Activated CD8-positive, alpha-beta T cell treated with anti-CD3 and anti-CD28 coated beads, Interleukin-2, amount 10 ng/mL, durations not matched to agents 7 days and 5 days (primary cell): ENCODE measurements at regions not wholly inside any gene's neighbourhood (a gene's known extent, or its start where the extent isn't known, plus 50 kb on each side); places are given as distances from the start of the nearest gene placed in this dataset.

ENCODE experiments used
- ATAC-seq: fragments of 150-1000 bp; cut with Tn5 transposase; one replicate; pipeline ENCODE4 v1.10.0; 2021; ENCODE audit warnings: moderate library complexity
- CTCF ChIA-PET: fragments of 350-600 bp; sonication (Branson Sonifier 250); formaldehyde crosslinking; loops from one replicate; lab custom pipeline; 2021; ENCODE audit warnings: antibody characterized with exemption; lab: Charles Lee
- POLR2A ChIA-PET: fragments of 350-600 bp; sonication (Branson Sonifier 250); formaldehyde crosslinking; loops from one replicate; lab custom pipeline; 2021; ENCODE audit warnings: antibody characterized with exemption; lab: Charles Lee
- DNase-seq: peaks from one replicate; pipeline ENCODE4 v3.0.0-alpha.2; 2020
- H3K27ac Mint-ChIP-seq: one replicate; pipeline ENCODE4 v1.8.0; 2021; ENCODE audit warnings: mild to moderate bottlenecking, mixed read lengths
- H3K27me3 Mint-ChIP-seq: one replicate; pipeline ENCODE4 v1.8.0; 2021; ENCODE audit warnings: low read depth, mixed read lengths
- H3K36me3 Mint-ChIP-seq: one replicate; pipeline ENCODE4 v1.8.0; 2021; ENCODE audit warnings: low read depth, mixed read lengths
- H3K4me1 Mint-ChIP-seq: one replicate; pipeline ENCODE4 v1.8.0; 2021; ENCODE audit warnings: low read depth, mixed read lengths
- H3K4me3 Mint-ChIP-seq: one replicate; pipeline ENCODE4 v1.8.0; 2021; ENCODE audit warnings: mild to moderate bottlenecking, mixed read lengths
- H3K9me3 Mint-ChIP-seq: one replicate; pipeline ENCODE4 v1.8.0; 2022; ENCODE audit warnings: mixed read lengths; ENCODE audit not compliant: insufficient read depth

DNA sequence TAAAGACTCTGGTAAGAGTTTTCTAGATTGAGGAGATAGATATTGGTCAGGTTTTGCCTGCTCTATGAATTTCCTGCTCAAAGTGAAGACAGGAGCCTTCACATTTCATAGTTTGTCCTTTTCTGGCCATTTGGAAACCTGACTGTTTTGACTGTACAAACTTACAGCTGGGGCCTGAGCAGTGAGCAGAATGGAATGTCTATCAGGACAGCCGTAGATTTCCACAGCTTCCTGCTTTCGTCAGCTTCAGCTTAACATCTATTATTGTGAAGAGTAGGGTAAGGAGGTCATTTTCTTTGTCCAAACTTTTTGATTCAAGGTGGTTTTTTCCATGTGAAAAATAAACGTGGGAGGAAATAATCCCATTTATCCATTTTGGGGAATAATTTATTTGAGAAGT, 124.3 kb upstream of the DIPK2B start:
- Mint-ChIP-seq H3K4me1 (no peaks in the 10 kb centered on the region), H3K4me3 (no peak overlapping the region), H3K27ac (no peak overlapping the region), H3K9me3 (no peaks in the 10 kb centered on the region), H3K36me3 (no peaks in the 10 kb centered on the region), H3K27me3 (peaks cover 8% of the 10 kb centered on the region)
- DNase-seq (no peak), ATAC-seq (no peak)
- CTCF ChIA-PET: no interaction called here
- POLR2A ChIA-PET: no interaction called here

DNA sequence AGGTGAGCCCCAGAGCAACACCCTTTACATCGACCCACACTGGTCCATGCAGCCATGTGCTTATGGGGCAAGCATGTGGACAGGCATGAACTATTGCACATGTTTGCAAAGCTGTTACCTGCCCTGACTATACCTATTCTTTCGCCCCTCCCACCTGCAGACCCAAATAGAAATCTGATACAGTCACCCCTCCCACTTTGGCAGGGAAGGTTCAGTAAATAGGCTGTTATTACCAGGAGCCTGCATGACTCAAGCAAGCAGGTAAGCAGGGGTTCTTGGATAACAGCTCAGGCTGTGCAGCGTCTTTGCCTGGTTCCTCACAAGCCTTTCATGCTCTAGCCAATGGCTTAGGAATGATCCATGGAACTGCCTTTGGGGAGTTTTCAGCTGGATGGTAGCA, 122.7 kb upstream of the DIPK2B start:
- no peaks in the 10 kb centered on the region for H3K4me1 Mint-ChIP-seq
- no peaks in the 10 kb centered on the region for H3K36me3 Mint-ChIP-seq
- no peaks in the 10 kb centered on the region for H3K9me3 Mint-ChIP-seq
- H3K4me3 Mint-ChIP-seq: no peak overlapping the region
- ChIA-PET POLR2A (no interaction called here), CTCF (no interaction called here)
- H3K27ac Mint-ChIP-seq: no peak overlapping the region
- ATAC-seq (no peak), DNase-seq (no peak)
- peaks cover 8% of the 10 kb centered on the region for H3K27me3 Mint-ChIP-seq

DNA sequence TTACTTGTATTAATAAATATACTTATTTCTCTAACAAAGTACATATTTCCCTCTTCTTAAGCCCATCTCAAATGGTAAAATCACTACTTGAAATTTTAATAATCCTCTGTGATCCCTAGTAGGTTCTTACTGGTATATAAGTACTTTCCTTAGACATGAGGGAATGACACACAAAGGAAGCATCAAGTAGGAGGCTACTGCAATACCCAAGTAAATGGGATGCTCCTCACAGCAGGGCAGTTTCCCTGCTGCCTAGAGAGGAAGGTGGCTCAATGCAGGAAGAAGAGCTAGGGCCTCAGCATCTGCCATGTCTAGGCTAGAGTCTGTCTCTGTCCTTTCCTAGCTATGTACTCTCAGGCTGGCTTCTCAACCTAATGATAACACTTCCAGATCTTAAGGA, 122.1 kb upstream of the DIPK2B start:
- POLR2A ChIA-PET: no interaction called here
- H3K27ac Mint-ChIP-seq: no peak overlapping the region

DNA sequence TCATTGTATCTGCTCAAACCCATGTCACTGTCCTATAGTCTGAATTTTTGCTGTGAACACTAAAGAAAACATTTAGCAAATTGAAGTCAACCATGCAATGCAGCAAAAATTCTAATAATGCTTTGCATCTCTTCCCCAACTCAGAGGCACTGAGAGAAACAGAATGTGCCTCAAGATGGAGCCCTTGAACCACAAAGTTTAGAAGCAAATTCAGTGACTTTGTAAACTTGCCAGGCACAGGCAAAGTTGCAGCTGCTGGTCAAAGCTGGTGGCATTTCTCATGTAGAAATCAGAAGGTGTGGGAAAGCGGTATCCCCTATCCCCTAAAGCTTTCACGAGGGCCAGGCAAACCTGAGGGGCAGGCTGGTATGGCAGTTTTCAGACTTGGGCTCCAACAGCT, 121.7 kb upstream of the DIPK2B start:
- DNase-seq: peak; percentile 20
- Mint-ChIP-seq H3K36me3 (no peaks in the 10 kb centered on the region), H3K4me3 (no peak overlapping the region), H3K27me3 (peaks cover 10% of the 10 kb centered on the region), H3K9me3 (no peaks in the 10 kb centered on the region), H3K4me1 (no peaks in the 10 kb centered on the region), H3K27ac (no peak overlapping the region)
- no peak for ATAC-seq
- POLR2A ChIA-PET: no interaction called here
- CTCF ChIA-PET: interaction anchor here (0.6 to 0.8 kb wide), 2 partner anchors 428 to 447 kb away, joined by 3 read pairs; no protein-coding TSS in a partner anchor

More for the DNA sequence above, 122.1 kb upstream of the DIPK2B start:
- Mint-ChIP-seq H3K27me3 (peaks cover 10% of the 10 kb centered on the region), H3K4me1 (no peaks in the 10 kb centered on the region), H3K4me3 (no peak overlapping the region), H3K9me3 (no peaks in the 10 kb centered on the region), H3K36me3 (no peaks in the 10 kb centered on the region)
- CTCF ChIA-PET: interaction anchor here (0.6 to 0.8 kb wide), 2 partner anchors 428 to 447 kb away, joined by 3 read pairs; no protein-coding TSS in a partner anchor
- ATAC-seq: no peak
- DNase-seq: no peak

DNA sequence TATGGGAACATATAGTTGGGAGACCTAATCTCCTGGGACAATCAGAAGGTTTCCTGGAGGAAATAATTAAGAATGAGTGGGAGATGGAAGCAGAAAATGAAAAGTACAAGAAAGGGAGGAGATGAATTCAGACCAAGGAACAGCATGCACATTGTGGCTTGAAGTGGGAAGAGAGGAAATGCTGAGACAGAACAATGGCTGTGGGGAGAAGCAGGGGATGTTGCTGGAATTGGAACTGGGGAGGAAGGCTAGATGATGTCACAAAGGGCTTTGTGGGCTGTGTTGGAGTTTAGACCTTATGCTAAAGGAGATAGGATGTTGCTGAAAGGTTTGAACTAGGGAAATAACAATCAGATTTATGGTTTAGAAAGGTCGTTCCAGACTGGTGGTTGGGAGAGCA, 119.5 kb upstream of the DIPK2B start:
- CTCF ChIA-PET: no interaction called here
- DNase-seq (no peak), ATAC-seq (no peak)
- POLR2A ChIA-PET: no interaction called here
- H3K27ac Mint-ChIP-seq: no peak overlapping the region
- no peaks in the 10 kb centered on the region for H3K9me3 Mint-ChIP-seq
- no peaks in the 10 kb centered on the region for H3K4me1 Mint-ChIP-seq
- no peaks in the 10 kb centered on the region for H3K36me3 Mint-ChIP-seq
- H3K4me3 Mint-ChIP-seq: no peak overlapping the region
- peaks cover 7% of the 10 kb centered on the region for H3K27me3 Mint-ChIP-seq

DNA sequence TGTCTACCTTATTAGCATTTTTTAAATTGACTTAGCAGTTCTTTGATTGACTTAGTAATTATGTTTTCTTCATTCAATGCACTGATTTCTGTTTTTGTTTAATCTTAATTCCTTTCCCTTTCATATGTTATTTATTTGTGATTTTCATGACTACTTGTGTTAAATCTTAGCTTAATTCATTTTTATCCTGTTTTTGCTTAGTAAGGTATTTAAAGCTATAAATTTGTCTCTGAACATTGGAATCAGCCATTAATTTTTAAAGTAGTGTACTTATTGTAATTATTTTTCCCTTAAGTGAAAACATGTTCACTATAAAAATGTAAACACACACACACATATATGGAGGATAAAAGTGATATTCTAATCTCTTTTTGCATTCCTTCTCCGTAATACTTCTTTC, 109.1 kb upstream of the DIPK2B start:
- POLR2A ChIA-PET: no interaction called here
- Mint-ChIP-seq H3K36me3 (no peaks in the 10 kb centered on the region), H3K4me3 (no peak overlapping the region), H3K27me3 (peaks cover 2% of the 10 kb centered on the region), H3K4me1 (no peaks in the 10 kb centered on the region), H3K9me3 (no peaks in the 10 kb centered on the region), H3K27ac (no peak overlapping the region)
- DNase-seq (no peak), ATAC-seq (no peak)
- CTCF ChIA-PET: no interaction called here

DNA sequence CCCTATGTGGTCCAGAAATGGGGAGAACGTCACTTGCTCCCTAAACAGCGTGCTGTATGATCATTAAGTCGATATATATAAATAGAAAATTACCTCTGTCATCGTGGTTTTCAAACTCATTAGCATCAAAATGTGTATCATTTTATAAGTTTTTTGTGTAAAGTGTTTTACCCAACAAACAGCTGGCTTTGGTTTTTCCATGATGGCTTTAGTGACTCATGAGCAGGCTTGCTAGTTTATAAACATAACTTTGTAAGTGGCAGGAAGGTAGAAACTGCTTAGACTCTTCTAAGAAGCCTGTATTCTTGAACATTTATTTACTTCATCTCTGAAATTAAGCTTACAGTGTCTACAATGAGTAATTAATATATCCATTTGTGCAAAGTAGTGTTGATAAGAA, 108.4 kb upstream of the DIPK2B start:
- ATAC-seq (no peak), DNase-seq (no peak)
- POLR2A ChIA-PET: no interaction called here
- Mint-ChIP-seq H3K27ac (no peak overlapping the region), H3K4me3 (no peak overlapping the region), H3K4me1 (no peaks in the 10 kb centered on the region), H3K36me3 (no peaks in the 10 kb centered on the region), H3K27me3 (peaks cover 2% of the 10 kb centered on the region), H3K9me3 (no peaks in the 10 kb centered on the region)
- CTCF ChIA-PET: no interaction called here

DNA sequence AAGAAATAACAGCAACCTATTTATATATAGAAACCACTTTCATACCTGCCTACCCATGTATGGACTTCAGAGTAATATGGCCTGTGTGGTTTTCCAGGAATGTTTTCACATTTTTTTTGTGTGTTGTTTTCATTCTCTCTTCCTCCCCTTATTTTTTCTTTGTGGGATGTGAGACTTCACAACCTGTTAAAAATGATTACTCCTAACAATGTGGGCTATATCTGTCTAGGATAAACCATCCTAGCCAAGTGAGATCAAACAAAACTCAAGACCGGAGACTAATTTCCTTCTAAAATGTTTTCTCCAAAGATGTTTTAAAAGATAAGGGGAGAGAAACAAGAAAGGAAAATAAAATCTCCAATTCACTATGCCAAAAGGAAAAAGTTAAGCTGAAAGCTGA, 106.1 kb upstream of the DIPK2B start:
- no peak overlapping the region for H3K27ac Mint-ChIP-seq
- ChIA-PET CTCF (no interaction called here), POLR2A (no interaction called here)
- no peak overlapping the region for H3K4me3 Mint-ChIP-seq
- DNase-seq (no peak), ATAC-seq (no peak)
- H3K4me1 Mint-ChIP-seq: no peaks in the 10 kb centered on the region
- peaks cover 2% of the 10 kb centered on the region for H3K27me3 Mint-ChIP-seq
- H3K36me3 Mint-ChIP-seq: no peaks in the 10 kb centered on the region
- no peaks in the 10 kb centered on the region for H3K9me3 Mint-ChIP-seq

DNA sequence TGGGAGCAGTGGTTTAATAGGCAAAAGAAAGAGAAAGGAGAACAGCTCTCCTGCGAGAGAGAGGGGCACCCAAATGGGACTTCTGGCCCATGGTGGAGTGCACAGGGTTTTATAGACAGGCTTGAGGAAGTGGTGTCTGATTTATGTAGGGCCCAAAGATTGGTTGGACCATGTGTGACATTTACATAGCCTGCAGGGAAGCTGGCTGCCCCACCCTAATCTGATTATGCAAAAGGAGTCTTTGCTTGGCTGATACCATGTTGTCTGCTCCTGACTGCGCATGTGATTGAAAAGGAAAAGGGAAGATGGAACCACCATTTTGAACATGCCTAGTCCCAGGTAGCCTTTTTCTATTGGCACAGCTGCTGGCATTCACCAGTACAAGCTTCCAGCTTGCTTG, 100.0 kb upstream of the DIPK2B start:
- DNase-seq (no peak), ATAC-seq (no peak)
- H3K36me3 Mint-ChIP-seq: no peaks in the 10 kb centered on the region
- no peaks in the 10 kb centered on the region for H3K9me3 Mint-ChIP-seq
- CTCF ChIA-PET: no interaction called here
- POLR2A ChIA-PET: no interaction called here
- H3K4me3 Mint-ChIP-seq: no peak overlapping the region
- no peaks in the 10 kb centered on the region for H3K4me1 Mint-ChIP-seq
- no peak overlapping the region for H3K27ac Mint-ChIP-seq
- H3K27me3 Mint-ChIP-seq: no peaks in the 10 kb centered on the region

DNA sequence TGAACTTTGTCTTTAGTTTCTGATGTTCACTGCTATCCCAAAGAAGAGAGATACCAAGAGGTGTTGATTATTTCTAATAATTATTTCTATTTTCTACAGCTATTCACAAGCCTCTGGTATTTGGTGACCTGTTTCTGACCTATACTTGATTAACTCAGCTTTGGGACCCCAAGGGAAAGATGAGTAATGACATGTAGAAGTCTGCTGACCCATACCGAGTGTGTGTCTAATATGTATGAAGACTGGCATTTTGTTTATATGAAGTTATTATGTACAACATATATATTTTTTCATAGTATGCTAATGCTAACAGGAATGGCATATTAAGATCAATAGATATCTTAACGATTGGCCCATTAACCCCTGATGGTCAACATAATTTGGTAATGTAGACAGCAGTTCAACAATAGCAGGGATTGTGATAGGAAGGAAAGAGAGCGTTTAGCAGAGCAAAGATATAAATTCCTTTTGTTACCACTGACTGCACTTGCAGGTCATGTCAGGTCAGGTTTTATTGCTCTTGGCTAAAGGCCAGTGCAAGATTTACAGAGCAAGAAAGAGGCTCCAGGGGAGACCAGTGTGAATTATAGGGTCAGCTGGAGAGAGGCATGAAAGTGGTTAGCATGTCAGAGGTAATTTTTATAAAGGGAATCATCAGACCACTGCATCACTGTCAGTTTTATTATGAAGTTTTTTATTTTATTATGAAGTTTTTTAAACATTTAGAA, 94.7 kb upstream of the DIPK2B start:
- DNase-seq: no peak
- ChIA-PET CTCF (no interaction called here), POLR2A (no interaction called here)
- no peaks in the 10 kb centered on the region for H3K36me3 Mint-ChIP-seq
- H3K4me1 Mint-ChIP-seq: no peaks in the 10 kb centered on the region
- H3K9me3 Mint-ChIP-seq: no peaks in the 10 kb centered on the region
- no peak overlapping the region for H3K4me3 Mint-ChIP-seq
- H3K27ac Mint-ChIP-seq: no peak overlapping the region
- H3K27me3 Mint-ChIP-seq: no peaks in the 10 kb centered on the region
- ATAC-seq: no peak

DNA sequence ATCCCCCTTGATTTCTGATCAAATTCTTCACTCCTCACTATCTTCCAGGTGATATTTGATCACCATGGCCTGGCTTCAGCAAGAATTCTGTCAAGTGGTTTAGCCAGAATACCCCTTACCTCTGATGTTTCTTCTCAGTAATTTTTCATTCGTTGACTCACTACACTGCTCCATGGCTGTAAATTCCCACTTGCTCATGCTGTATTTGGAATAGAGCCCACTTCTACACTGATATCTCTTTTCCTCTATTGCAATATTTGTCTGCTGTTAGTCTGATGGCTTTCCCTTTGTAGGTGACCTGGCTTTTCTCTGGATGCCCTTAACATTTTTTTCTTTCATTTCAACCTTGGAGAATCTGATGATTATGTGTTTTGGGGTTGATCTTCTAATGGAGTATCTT, 73.9 kb upstream of the DIPK2B start:
- no peak for DNase-seq
- ChIA-PET CTCF (no interaction called here), POLR2A (no interaction called here)
- no peaks in the 10 kb centered on the region for H3K36me3 Mint-ChIP-seq
- no peak for ATAC-seq
- H3K27me3 Mint-ChIP-seq: no peaks in the 10 kb centered on the region
- H3K27ac Mint-ChIP-seq: no peak overlapping the region
- H3K4me3 Mint-ChIP-seq: no peak overlapping the region
- H3K9me3 Mint-ChIP-seq: no peaks in the 10 kb centered on the region
- H3K4me1 Mint-ChIP-seq: no peaks in the 10 kb centered on the region

DNA sequence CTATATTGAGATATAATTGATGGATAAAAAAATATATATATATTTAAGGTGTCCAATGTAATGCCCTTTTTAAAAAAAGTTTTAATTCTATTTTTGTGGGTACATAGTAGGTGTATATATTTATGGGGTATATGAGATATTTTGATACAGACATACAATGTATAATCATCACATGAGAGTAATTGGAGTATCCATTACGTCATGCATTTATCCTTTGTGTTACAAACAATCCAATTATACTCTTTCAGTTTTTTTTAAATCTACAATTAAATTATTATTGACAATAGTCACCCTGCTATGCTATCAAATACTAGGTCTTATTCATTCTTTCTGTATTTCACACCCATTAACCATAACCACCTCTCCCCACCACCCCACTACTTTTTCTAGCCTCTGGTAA, 66.3 kb upstream of the DIPK2B start:
- ChIA-PET CTCF (no interaction called here), POLR2A (no interaction called here)
- Mint-ChIP-seq H3K4me1 (no peaks in the 10 kb centered on the region), H3K4me3 (no peak overlapping the region), H3K9me3 (no peaks in the 10 kb centered on the region), H3K36me3 (no peaks in the 10 kb centered on the region), H3K27ac (no peak overlapping the region), H3K27me3 (peaks cover 5% of the 10 kb centered on the region)
- DNase-seq (no peak), ATAC-seq (no peak)

DNA sequence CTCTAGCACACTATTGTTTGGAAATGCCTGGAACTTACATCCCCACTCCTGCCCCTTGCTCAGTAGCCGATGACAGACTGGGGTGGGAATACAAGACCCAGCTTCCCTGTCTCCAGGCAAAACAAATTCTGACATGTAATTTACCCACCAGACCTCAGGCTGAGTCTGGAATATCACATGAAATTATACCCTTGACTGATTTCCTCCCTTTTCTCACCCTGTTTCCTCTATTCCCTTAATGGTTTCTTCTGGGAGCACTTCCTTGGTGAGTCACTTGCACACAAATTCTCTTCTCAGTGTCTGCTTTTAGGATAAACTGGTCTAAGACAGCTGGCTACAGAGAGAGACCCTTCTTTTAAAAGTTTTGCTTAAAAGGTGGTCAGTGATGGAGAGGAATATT, 65.8 kb upstream of the DIPK2B start:
- POLR2A ChIA-PET: no interaction called here
- peaks cover 5% of the 10 kb centered on the region for H3K27me3 Mint-ChIP-seq
- DNase-seq (no peak), ATAC-seq (no peak)
- no peaks in the 10 kb centered on the region for H3K4me1 Mint-ChIP-seq
- H3K4me3 Mint-ChIP-seq: no peak overlapping the region
- H3K27ac Mint-ChIP-seq: no peak overlapping the region
- no peaks in the 10 kb centered on the region for H3K36me3 Mint-ChIP-seq
- CTCF ChIA-PET: no interaction called here
- H3K9me3 Mint-ChIP-seq: no peaks in the 10 kb centered on the region
